LNCAP (cell line): ENCODE measurements at regions not wholly inside any gene's neighbourhood (a gene's known extent, or its start where the extent isn't known, plus 50 kb on each side); places are given as distances from the start of the nearest gene placed in this dataset.

Experiments used
- CTCF ChIP-seq: fragments of 450-650 bp; IDR thresholded peaks from 2 replicates; pipeline ENCODE4 v1.5.1; 2017; ENCODE audit warnings: mild to moderate bottlenecking

- no peak for TF ChIP-seq CTCF
Measured at GRCh38 chr5:73337586-73338255, 110.9 kb downstream of the FOXD1 start.

- TF ChIP-seq CTCF: no peak
Measured at GRCh38 chr5:73336366-73336765, 112.2 kb downstream of the FOXD1 start.

- no peak for TF ChIP-seq CTCF
Measured at GRCh38 chr5:73333944-73334703, 114.5 kb downstream of the FOXD1 start.

- TF ChIP-seq CTCF: no peak
Measured at GRCh38 chr5:73330613-73331012, 118.0 kb downstream of the FOXD1 start.

GRCh38 chr5:73328640-73329039 lies 119.9 kb downstream of the FOXD1 start:
- TF ChIP-seq CTCF: no peak

- TF ChIP-seq CTCF: no peak
Measured at GRCh38 chr5:73327908-73328455, 120.6 kb downstream of the FOXD1 start.

GRCh38 chr5:73325546-73325945 lies 123.0 kb downstream of the FOXD1 start:
- no peak for TF ChIP-seq CTCF
